Coronary artery (tissue), 2 donors: ENCODE measurements at regions not wholly inside any gene's neighbourhood (a gene's known extent, or its start where the extent isn't known, plus 50 kb on each side); places are given as distances from the start of the nearest gene placed in this dataset.

Source experiments
- DNase-seq: peaks from one replicate; pipeline ENCODE4 v3.0.0-alpha.2; 2017; ENCODE audit warnings: low spot score
- H3K27ac ChIP-seq, 2 donors: fragments of 200-600 bp; sonication (generic); one replicate each; pipeline ENCODE4 v1.5.1; 2016 to 2019
- H3K4me3 ChIP-seq: fragments of 200-600 bp; sonication (generic); 2 replicates; pipeline ENCODE4 v1.5.1; 2016; ENCODE audit warnings: mild to moderate bottlenecking, moderate library complexity
- TF ChIP-seq, protein P1 (sequence below): fragments of 200-600 bp; sonication (generic); IDR thresholded peaks from one replicate; pipeline ENCODE4 v1.5.1; 2019; ENCODE audit warnings: antibody characterized with exemption

DNA sequence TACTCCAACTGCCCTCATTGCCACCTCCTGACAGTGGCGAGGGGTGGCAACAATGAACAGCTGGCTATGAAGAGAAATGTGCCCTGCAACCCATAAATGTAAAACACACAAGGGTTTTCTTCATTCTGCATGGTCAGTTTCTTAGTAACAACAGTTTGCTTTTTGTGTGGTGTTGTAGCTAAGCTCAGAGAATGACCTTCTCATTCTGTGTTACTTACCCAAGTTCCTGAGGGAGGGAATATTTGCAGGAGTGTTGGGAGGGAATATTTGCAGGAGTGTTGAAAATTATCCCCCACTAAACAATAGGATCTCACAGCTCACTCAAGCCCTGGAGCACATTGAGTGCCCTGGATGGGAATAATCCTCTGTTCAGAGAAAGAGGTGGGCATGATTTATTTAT is 456.4 kb upstream of the CDH4 start:
- TF ChIP-seq, protein P1, sequence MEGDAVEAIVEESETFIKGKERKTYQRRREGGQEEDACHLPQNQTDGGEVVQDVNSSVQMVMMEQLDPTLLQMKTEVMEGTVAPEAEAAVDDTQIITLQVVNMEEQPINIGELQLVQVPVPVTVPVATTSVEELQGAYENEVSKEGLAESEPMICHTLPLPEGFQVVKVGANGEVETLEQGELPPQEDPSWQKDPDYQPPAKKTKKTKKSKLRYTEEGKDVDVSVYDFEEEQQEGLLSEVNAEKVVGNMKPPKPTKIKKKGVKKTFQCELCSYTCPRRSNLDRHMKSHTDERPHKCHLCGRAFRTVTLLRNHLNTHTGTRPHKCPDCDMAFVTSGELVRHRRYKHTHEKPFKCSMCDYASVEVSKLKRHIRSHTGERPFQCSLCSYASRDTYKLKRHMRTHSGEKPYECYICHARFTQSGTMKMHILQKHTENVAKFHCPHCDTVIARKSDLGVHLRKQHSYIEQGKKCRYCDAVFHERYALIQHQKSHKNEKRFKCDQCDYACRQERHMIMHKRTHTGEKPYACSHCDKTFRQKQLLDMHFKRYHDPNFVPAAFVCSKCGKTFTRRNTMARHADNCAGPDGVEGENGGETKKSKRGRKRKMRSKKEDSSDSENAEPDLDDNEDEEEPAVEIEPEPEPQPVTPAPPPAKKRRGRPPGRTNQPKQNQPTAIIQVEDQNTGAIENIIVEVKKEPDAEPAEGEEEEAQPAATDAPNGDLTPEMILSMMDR, result no peak
- Histone ChIP-seq H3K27ac (no peak overlapping the region), H3K4me3 (no peak overlapping the region)
- DNase-seq, result no peak

DNA sequence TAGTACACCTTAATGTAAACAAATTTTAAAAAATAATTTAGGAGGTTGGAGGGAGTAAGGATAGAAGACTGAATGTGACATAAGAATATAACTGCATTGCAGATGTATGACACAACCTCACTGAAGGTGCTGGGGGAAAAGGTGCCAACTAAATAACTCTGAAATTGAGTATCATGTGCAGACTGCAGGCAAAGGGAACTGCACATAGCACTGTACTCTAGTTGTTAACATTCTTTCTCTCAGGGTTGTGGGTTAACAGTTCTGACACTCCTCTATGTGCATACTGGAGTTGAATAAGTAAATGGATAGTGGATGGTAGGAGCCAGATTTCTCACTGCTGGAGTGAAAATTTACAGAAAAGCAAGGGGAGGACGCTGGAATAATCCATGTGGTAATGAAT is 451.9 kb upstream of the CDH4 start:
- no peak for DNase-seq
- Histone ChIP-seq H3K4me3 (no peak overlapping the region), H3K27ac (no peak overlapping the region)
- TF ChIP-seq, protein P1, result no peak

DNA sequence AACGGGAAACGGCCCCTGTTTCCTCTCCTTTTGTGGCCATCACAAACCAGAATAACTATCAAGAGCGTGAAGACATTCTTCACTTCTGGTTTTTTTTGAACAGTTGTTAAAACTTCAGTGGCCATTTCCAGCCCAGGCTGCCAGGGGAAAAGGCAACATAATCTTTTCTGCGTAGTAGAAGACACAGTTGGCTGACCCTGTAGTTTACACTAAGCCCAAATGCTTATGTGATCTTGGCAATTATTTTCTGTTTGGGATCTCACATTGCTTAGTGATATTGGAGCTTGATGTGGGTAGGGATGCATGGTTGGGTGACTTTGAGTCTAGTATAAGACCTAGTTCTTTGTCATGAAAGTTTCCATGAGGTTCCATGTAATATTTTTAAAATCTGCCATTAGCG is 449.4 kb upstream of the CDH4 start:
- Histone ChIP-seq H3K4me3 (no peak overlapping the region), H3K27ac (no peak overlapping the region)
- DNase-seq, result no peak
- TF ChIP-seq, protein P1, result no peak

DNA sequence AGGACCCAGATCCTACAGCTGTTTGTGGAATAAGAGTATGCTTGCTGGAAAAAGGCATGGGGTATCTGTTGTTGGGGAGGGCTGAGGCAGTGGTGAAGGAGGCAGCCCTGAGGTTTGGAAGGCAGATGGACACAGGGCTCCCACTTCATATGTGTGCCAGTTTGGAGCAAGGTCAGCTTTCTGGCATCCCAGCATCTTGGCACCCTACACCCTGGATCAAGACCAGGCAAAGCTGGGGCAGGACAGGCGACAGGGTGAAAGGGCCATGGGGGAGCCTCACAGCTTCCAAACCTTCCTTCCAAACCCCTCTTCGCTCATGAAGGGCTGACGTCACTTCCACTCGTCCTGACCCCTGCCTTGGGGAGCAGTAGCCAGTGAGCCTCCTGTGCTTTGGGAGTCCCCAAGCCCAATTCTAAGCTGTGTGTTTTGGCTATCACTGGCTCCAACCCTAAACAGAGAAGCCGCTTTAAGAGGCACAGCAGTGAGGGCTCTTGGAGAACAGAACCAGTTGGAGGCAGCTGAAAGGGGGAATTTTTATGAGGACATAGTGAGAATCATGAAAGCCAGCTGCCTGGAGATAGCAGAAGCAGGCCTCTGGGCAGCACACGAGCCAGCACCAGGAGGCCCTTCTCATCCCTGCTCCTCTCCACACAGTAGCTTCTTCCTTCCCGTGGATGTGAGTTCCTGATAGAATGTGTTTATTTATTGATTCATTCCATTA is 448.6 kb upstream of the CDH4 start:
- H3K27ac ChIP-seq, result no peak overlapping the region
- TF ChIP-seq, protein P1, result no peak
- H3K4me3 ChIP-seq, result no peak overlapping the region
- no peak for DNase-seq

DNA sequence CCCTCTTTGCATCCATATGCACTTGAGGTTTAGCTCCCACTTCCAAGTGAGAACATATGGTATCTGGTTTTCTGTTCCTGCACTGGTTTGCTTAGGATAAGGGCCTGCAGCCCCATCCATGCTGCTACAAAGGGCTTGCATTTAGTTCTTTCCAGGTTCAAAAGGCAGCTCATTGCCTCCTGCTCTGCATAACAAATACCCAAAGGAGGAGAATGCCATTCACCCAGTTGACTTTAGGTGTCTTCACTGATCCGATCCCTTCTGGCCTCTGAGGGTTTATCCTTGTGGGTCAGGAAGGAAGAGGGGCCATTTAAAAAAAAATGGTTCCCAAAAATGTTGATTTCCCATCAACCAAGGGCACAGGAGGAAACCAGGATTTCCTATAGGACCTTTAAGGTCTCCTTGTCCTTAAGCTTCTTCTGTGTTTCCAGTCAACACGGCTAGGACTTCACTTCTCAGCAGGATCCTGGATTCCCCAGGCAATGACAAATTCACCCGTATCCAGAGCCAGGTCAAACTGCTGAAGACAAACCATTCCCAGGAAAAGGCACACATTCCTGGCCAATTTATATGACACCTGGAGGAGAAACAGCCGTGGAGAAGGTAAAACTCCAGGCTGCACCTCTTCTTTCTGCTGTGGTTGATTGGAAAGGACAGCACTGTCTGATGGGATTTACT is 447.7 kb upstream of the CDH4 start:
- TF ChIP-seq, protein P1, result no peak
- no peak overlapping the region for H3K27ac ChIP-seq
- H3K4me3 ChIP-seq, result no peak overlapping the region
- DNase-seq, result no peak

DNA sequence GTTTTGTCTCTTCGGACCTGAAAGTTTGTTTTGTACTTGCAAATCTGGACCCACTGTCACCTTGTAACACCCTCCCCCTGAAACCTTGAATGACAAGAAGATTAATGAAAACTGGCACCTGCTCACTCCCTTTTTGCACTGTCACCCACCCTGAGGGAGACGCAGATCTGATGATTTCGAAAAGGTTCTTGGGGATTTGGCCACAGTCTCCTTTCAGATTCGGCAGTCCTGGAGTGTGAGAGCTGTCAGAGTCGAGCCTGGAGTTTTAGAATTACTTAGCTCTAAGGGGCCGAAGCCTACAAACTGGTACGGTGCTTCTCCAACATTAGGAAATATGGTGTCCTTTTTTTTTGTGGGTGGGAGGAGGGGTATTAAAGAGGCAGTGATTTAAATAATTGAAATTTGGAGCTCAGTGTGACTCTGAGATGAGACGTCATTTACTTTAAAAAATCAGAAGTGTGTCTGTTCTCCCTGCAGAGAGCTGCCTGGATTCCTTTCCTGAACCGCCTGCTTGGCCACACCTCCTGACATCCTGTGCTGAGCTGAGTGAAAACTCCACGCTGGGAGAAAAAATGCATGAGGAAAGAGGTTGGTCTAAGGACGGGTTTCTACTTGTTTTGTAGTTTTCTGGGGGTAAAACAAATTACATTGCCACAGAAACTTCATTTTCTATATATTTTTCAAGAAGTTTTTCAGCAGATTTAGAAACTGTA is 447.0 kb upstream of the CDH4 start:
- TF ChIP-seq, protein P1, result no peak
- DNase-seq, result no peak
- Histone ChIP-seq H3K27ac (no peak overlapping the region), H3K4me3 (no peak overlapping the region)
